ENCODE measurements at regions not wholly inside any gene's neighbourhood (a gene's known extent, or its start where the extent isn't known, plus 50 kb on each side); places are given as distances from the start of the nearest gene placed in this dataset.

- no peak for DNase-seq
Measured at GRCh38 chr16:13291591-13292333, 390.4 kb downstream of the SHISA9 start.

GRCh38 chr16:13296206-13296605 lies 394.8 kb downstream of the SHISA9 start:
- no peak for DNase-seq

- no peak for DNase-seq
Measured at GRCh38 chr16:13298666-13299065, 397.3 kb downstream of the SHISA9 start.

- DNase-seq = no peak
Measured at GRCh38 chr16:13300066-13300840, 398.9 kb downstream of the SHISA9 start.

- no peak for DNase-seq
Measured at GRCh38 chr16:13305019-13305755, 403.8 kb downstream of the SHISA9 start.

- DNase-seq = no peak
Measured at GRCh38 chr16:13306161-13306995, 405.0 kb downstream of the SHISA9 start.

- no peak for DNase-seq
Measured at GRCh38 chr16:13307255-13307654, 405.9 kb downstream of the SHISA9 start.

GRCh38 chr16:13307851-13308250 lies 406.5 kb downstream of the SHISA9 start:
- DNase-seq = no peak

GRCh38 chr16:13312063-13312462 lies 410.7 kb downstream of the SHISA9 start:
- no peak for DNase-seq

- no peak for DNase-seq
Measured at GRCh38 chr16:13313351-13313750, 412.0 kb downstream of the SHISA9 start.

- no peak for DNase-seq
Measured at GRCh38 chr16:13314633-13315032, 413.2 kb downstream of the SHISA9 start.

- DNase-seq = no peak
Measured at GRCh38 chr16:13315642-13316427, 414.4 kb downstream of the SHISA9 start.

- DNase-seq = no peak
Measured at GRCh38 chr16:13322336-13322735, 420.9 kb downstream of the SHISA9 start.

- no peak for DNase-seq
Measured at GRCh38 chr16:13324851-13325250, 423.5 kb downstream of the SHISA9 start.

GRCh38 chr16:13325396-13325795 lies 424.0 kb downstream of the SHISA9 start:
- no peak for DNase-seq

GRCh38 chr16:13331918-13332317 lies 430.5 kb downstream of the SHISA9 start:
- no peak for DNase-seq

GRCh38 chr16:13332713-13333255 lies 431.4 kb downstream of the SHISA9 start:
- DNase-seq = no peak

GRCh38 chr16:13333336-13333735 lies 431.9 kb downstream of the SHISA9 start:
- DNase-seq = no peak

- DNase-seq = no peak
Measured at GRCh38 chr16:13335879-13336278, 434.5 kb downstream of the SHISA9 start.

GRCh38 chr16:13336335-13336734 lies 434.9 kb downstream of the SHISA9 start:
- DNase-seq = no peak
